ENCODE measurements at regions not wholly inside any gene's neighbourhood (a gene's known extent, or its start where the extent isn't known, plus 50 kb on each side); places are given as distances from the start of the nearest gene placed in this dataset.

DNA sequence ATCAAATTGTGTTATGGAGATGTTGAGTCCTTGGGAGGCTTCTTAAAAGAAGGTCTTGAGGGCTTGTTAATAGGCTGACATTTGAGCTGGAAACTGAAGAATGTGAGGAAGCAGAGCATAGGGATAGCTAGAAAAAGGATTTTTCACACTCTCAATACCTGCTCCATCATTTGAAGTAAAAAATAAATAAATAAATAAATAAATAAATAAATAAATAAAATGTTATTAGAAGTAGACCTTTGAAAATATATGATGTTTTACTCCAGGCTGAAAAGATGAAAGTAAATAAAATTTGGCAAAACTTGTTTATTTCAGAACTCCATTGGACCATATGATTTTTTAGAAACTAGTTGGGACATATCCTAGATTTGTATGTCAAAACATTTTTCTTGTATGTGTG is 1757.8 kb upstream of the TENM3 start:
- DNase-seq (ENCODE audit: low read depth in 2 of 2) = no peak

DNA sequence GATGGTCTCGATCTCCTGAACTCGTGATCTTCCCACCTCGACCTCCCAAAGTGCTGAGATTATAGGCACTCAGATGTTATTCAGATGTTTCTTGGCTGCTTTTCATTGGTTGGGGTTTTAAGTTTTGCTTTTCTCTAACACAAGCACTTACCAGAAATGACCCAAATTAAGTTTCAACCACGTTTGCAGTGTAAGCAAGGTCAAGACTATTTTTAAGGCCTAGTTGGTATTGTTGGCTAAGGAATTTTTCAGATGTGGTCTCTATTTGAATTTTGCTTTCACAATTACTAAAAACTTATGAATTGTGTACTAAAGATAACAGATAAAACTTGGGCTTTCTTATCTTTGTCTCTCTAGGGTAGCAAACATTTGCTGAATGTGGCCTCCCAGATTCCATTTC is 1756.9 kb upstream of the TENM3 start:
- no peak for DNase-seq (ENCODE audit: low read depth in 2 of 2)

DNA sequence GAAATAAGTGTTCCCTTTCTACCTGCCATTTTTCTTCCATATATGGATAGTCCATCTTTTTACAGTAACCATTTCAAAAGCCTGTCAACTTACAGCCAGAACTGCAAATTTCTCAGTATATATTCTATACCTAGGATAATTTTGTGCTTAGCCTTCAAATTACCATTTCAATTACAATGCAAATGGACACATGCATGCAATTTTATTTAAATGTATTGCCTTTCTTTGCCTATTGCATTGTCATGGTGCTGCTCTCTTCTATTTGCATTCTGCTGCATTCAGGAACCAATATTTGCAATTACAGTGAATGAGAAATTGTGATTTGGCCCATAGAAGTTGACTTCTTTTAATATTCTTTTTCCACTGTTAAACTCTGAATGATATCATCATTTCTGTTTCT is 1753.4 kb upstream of the TENM3 start:
- no peak for DNase-seq (ENCODE audit: low read depth in 2 of 2)

DNA sequence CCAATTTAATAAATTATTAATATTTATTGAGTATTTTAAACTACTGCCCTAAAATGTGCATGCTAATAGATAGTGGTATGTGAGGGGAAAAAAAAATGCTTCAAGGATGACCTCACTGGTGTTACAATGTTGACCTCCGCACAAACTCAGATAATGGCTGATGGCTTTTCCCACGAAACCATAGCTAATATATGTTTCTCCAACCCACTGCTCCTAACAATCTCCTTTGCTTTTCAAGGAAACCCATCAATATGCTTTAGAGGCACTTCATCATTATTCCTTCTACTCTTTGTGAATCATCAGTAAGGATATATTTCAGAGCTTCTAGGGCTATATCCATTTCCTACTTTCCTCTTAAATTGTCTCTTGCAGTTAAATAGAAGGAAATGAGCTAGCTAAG is 1752.0 kb upstream of the TENM3 start:
- DNase-seq (ENCODE audit: low read depth in 2 of 2) = no peak

DNA sequence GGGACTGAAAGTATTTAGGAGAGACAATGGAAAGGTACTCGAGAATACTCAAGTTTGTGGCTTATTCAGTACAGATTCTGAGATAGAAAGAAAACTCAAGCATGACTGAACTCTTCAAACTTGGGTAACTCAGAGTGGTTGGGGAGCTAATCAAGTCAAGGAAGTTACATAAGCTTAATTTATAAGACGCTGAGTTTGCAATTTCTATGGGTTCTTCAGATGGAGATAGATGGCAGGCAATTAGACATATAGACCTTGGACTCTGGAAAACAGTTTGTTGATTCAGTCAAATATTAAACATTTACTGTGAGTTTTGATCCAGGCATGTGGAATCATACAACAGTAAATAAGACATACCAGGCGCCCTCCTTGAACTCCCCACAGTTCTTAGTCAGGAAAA is 1749.9 kb upstream of the TENM3 start:
- no peak for DNase-seq (ENCODE audit: low read depth in 2 of 2)

DNA sequence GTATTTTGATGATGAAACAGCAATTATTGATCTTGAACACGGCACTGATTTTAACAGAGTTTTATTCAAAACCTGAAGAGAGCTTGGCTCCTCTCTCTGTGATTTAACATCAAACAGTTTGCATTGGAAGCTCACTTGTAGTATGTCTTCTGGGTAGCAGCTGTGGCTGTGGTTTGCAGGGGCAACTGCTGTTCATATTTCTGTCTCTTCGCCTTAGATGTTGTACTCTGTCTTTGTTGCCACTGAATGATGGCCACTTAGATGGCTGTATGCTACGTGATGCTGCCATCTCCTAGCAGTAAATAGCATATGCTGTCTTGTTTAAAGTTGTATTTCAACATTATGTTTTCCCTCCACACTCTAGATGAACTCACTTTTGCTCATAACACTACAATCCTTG is 1743.0 kb upstream of the TENM3 start:
- DNase-seq (ENCODE audit: low read depth in 2 of 2) = no peak

DNA sequence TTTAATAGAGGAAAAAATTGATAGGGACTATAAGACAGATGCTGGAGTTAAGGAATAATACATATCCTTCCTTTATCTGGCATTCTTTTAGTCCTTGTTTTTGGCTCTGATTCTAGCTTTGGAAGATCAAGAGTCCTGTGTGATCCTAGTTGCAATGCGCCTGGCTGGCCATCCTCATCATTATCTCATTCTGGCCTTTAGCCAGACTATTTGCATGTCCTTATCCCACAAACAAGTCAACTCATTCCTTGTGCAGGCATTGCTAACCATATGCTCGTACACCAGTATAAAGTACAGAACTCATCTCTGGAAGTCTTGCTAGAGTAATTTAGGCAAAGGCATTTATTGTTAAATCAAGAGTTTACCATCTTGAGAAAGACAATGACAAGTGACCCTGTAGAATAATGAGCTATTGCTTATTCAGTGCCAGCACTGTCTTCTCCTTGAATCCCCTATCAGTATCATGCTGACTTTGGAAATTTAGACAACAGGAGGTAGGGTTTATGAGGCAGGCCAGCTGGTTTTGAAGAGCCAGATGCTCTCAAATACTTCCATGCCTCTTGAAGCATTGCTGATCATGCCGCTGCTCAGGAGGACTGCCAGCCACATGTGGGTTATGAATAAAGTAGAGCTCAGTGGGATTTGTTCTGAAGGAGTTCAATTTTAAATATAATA is 1730.3 kb upstream of the TENM3 start:
- DNase-seq (ENCODE audit: low read depth in 2 of 2) = no peak

DNA sequence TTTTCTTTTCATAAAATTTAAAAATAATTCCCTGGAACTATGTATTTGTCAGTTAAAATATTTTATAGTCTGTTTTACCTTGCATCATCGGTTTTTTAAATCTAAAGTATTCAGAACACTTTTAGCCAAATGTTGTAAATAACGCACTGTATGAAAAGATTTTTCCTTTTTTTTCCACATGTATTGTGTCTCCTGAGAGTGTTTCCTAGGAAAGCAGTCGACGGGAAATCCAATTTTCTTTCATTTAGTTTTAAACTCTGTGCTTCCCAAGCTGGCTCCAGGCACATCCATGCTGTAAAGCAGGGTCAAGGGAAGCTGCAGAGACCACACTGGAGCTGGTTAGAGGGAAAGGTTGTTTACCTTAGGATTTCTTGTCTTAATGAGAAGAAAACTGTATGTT is 1724.3 kb upstream of the TENM3 start:
- DNase-seq (ENCODE audit: low read depth in 2 of 2) = no peak

DNA sequence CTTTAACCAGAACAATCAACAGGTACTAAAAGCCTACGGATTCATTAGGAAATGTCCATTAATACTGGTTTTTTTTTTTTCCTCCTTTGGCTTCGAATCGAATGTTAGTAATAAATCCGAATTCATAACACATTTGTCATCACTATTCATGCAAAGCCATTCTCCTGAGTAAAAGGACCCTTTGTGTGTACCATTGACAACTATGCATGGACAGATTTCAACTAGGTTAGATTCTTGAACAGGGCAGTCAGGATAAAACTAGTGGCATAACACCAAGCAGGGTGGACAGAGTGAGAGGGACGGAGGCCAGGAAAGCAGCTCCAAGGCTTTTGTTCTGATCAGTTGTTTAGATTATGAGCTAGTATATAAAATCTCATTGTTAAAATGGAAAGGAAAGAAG is 1722.0 kb upstream of the TENM3 start:
- DNase-seq (ENCODE audit: low read depth in 2 of 2) = no peak

DNA sequence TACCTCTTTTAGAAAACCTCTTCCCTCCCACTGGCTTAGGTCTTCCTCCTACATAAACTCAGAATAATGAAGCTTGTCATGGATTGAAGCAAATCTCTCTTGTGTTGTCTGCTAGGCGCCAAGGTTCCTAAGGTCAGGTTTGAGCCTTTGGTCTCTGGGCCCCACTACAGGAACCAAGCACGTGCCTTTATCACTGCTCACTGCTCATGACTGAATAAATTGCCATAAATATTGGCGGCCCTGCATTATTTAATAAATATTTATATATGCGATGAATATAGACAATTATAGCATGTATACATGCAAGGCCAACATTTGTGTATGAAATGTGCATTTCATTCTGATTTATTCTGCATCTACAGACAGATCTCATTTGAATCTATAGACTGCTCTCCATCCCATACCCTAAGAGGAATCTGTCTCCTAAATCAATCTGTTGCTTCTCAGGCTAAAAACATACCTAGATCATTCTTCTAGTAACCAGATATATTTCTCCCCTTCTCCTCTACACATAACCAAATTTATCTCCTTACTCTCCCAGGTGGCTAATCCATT is 1717.6 kb upstream of the TENM3 start:
- no peak for DNase-seq (ENCODE audit: low read depth in 2 of 2)

DNA sequence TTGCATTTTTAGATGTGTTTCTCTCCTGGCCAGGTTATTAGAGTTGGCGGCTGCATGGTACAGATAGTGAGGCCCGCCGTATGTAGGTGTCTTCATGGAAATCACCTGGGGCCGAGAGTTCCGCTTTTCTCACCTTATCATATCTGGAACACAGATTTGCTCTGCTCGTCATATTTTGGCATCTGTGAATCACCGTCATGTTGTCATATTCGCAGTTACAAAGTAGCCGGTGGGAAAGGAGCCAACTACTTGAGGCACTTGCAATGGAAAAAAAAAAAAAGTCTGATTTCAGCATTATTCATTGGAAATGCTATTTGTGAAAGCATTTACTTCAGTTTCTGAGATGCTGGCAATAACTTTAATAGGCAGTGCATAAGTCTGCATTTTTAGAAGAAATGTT is 1715.2 kb upstream of the TENM3 start:
- no peak for DNase-seq (ENCODE audit: low read depth in 2 of 2)

DNA sequence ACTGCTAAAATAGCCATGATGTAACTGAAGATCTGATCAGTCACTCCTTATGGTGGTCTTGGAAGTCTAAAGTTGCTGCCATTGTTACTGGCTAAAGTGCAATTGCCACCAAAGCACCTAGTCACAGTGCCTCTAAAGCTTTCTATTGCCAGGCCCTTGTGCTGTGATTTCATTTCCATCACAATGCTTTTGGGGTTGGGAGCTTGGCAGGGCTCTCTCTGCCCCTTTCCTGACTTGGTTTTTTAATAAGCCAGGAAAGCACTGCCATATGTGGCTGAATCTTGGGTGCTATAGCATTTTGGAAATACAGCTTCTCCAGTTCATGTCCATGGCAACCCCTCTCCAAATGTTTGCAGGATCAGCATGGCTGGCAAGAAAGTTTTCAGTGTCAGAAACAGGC is 1712.4 kb upstream of the TENM3 start:
- no peak for DNase-seq (ENCODE audit: low read depth in 2 of 2)

DNA sequence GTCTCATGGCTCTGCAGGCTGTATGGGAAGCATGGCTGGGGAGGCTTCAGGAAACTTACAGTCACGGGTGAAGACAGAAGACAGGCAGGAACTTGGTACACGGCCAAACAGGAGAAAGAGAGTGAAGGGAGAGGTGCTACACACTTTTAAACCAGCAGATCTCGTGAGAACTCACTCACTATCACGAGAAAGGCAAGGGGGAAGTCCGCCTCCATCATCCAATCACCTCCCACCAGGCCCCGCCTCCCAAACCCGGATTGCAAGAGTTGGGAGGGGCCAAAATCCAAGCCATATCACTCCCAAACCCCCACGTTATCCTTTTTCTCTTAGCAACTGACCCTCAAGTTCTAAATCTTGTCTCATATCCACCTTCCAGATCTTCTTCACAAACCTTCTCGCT is 1710.5 kb upstream of the TENM3 start:
- DNase-seq (ENCODE audit: low read depth in 2 of 2) = no peak

DNA sequence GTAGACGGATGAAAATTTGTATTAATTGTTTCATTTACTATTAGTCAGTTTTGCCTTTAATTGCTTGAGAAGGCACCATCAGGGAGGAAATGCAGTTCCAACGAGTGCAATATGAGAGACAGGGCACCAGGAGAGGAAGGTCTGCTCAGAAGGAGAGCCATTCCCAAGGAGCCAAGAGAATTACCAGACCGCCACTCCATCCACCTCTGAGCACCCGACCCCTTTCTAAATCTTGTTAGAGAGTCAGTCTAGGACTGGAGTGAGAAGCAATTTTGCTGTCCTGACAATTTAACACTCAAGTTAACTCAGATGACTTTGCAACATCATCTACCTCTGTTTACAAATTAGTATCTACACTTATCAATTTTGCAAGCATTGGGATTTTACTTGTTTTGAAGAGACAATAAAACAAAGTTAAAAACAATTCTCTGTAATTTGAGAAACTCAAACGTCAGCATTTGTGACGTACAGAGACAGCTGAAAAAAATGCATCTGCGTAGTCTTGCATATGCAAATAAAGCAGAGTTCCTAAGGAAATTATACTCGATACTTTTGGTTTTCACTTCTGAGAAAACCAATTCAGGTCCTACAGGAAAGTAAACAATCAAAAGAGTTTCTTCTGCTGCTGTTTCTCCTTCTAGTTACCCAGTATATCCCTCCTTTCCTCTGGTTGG is 1704.7 kb upstream of the TENM3 start:
- DNase-seq (ENCODE audit: low read depth in 2 of 2) = no peak

DNA sequence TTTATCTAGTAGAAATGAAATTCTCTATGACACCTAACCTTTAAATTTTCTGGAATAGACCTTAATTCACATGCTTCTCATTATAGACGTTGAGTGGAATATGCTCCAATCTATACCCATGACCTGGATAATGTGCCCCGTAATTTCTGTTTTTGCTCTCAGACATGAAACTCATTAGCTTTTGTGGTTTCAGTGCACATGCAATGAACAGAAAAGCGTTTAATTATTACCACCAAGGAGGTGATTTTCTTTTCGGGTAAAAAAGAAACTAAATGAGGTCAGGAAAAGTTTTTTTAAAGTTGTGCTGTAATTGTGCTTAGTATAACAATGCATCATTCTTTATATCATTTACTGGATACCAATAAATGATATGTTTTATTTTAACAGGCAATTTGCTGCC is 1703.9 kb upstream of the TENM3 start:
- no peak for DNase-seq (ENCODE audit: low read depth in 2 of 2)

DNA sequence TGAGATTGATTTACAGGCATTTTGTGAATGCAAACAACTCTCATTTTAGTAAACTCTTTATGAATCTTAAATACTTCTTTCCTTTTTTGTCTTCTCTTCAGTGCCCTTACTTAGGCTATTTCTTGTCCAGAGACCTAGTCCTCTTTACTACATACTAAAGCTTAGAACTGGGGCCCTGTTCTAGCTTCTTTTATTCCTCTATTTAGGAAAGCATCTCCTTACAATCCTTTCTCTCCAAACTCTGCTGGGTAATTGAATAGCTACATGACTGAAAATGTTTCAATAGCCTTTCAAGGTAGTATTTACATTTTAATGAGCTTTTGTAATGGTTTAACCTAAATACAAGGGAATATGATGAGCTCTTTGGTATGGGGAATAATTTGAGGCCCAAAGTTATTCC is 1701.5 kb upstream of the TENM3 start:
- DNase-seq (ENCODE audit: low read depth in 2 of 2) = no peak

DNA sequence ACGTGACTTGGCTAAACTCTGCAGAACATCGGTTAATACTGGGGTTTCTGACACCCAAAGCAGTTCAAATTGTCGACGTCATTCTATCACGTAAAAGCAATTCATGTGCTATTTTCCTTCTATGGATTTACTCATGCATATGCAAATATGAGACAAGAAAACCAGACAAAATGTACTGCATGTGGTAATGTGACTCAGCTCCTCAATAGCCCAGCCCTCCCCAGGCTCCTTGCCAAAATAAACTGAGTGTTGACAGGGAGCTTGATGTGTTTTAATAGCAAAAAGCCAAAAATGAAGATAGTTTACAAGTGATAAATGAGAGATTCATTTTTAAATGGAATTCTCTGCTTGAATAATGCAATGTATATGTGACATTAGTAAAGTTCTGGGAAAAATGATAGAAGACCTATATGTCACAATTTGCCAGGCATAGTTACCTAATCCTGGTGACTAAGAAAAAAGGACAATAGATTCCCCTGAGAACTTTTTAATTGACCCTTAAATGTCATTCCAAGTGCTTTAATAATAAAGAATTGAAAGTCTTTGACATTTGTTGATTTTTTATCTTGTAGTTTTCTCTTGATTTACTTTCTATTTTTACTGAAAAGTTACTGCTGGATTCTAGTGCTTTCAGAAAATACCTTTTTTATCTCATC is 1700.6 kb upstream of the TENM3 start:
- no peak for DNase-seq (ENCODE audit: low read depth in 2 of 2)

DNA sequence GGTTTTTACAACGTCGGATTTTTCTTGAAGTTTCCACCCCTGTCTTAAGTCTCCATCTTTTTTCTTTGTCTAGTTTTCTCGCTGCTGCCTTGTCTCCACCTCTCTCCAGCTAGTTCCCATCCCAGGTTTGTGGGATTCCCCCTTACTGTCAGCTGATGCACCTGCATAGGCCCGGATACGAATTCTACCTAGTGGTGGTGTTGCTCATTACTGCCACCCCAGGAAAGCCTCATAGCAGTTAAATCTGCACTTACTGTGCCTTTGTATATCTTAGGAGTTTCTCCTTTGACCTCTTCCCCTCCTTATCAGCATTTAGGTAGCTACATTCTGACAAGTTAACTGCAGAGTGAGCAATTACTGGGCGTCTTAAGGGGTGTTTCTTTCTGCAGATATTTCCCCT is 1693.1 kb upstream of the TENM3 start:
- DNase-seq (ENCODE audit: low read depth in 2 of 2) = no peak

DNA sequence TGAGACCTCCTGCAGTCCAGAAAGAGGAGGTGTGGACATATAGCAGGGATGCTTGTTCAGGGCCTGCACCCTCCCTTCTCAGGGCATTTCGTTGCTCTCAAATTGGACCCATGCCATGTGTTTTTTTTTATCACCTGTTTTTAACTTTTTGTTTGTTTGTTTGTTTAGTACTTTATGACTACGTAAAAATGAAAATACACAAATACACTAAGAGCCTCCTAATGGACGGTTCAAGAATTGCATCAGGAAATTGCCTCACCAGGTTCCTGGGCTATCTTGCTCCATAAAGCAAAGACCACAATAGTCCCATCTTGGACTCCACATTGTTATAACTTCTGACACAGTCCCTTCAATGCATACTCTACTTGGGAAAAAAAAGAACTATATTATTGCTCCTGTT is 1685.9 kb upstream of the TENM3 start:
- DNase-seq (ENCODE audit: low read depth in 2 of 2) = no peak

DNA sequence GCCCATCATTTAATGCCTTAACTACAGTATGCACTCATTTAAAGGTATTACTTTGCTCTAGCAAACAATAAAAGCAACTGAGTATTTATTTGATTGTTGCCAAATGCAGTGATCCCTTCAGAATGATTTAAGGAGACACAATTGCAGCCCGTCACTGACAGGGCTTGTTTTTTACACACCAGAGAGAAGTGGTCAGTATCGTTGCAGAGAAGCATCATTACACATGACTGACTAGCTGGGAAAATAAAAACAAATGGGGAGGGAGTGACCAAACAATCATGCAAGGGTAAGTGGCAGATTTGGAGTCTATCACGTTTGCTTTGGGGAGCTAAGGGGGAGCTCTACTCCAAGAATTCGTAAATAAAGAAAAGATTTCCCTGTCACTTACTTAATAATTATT is 1685.3 kb upstream of the TENM3 start:
- DNase-seq (ENCODE audit: low read depth in 2 of 2) = no peak

DNA sequence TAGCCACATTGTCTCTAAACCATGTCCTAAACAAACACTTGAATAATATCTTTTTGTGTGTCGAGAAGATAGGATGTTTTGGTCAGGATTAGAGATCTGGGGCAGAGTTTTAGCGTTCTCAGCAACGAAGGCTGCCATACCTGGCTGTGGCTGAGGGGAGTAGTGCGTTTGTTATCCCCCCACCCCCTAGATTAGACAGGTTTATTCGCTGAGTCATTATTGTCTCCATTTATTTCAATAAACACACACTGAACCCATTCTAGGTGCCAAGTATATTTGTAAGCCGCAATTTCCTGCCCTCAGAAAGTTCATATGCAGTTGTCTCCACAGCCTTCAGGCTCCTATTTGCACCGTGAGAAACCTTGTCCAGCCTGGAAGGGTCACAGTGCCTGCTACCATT is 1684.8 kb upstream of the TENM3 start:
- DNase-seq (ENCODE audit: low read depth in 2 of 2) = no peak

DNA sequence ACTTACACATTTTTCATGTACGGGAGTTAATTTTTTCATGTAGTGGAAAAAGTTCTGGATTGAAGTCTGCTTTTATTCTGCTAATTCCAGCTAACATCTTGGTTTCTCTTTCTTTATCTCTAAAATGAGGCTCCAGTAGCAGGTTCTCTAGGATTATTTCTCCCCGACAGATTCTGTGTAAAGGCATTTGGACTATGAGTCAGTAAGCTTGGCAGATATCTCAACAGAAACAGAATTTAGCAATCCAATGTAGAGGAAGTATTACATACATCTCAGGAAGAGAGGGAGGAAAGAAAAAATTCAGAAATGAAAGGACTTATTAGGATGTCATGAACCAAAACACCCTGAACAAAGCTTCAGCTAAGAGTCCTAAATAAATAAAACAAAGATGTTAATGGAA is 1682.3 kb upstream of the TENM3 start:
- no peak for DNase-seq (ENCODE audit: low read depth in 2 of 2)

DNA sequence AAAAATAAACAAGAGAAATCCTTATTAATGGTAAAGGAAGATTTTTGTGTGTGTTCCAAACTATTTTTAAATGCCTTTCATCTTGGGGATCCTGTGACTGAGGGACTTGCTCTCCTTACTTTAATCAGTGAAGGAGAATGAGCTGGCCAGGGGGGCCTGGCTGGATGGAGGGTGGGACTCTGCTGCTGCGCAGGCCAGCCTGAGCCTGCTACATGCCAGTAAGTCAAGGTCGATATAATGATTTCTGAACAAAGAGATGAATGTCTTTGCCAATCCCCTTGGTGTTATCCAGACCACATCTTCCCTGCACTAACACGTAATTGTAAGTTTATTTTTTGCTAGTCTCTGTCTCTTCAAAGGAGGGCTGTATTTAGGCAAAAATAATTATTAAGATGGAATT is 1679.2 kb upstream of the TENM3 start:
- DNase-seq (ENCODE audit: low read depth in 2 of 2) = no peak
